Hepatocyte (in vitro differentiated cells): ENCODE measurements at regions not wholly inside any gene's neighbourhood (a gene's known extent, or its start where the extent isn't known, plus 50 kb on each side); places are given as distances from the start of the nearest gene placed in this dataset.

Experiments
- DNase-seq: peaks from one replicate; pipeline ENCODE4 v3.0.0-alpha.2; 2016; ENCODE audit warnings: low spot score
- H2AFZ ChIP-seq: fragments of 200-600 bp; sonication (generic); 2 replicates; pipeline ENCODE4 v1.6.0; 2016; ENCODE audit warnings: antibody characterized with exemption, mild to moderate bottlenecking
- H3K27ac ChIP-seq: fragments of 200-600 bp; sonication (generic); 2 replicates; pipeline ENCODE4 v1.5.1; 2016; ENCODE audit warnings: mild to moderate bottlenecking
- H3K27me3 ChIP-seq: fragments of 200-600 bp; sonication (generic); 2 replicates; pipeline ENCODE4 v1.6.1; 2016
- H3K36me3 ChIP-seq: fragments of 200-600 bp; sonication (generic); replicated peaks from 2 replicates; pipeline ENCODE4 v1.5.1; 2016; ENCODE audit warnings: low read depth; ENCODE audit not compliant: insufficient read depth
- H3K4me1 ChIP-seq: fragments of 200-600 bp; sonication (generic); 2 replicates; pipeline ENCODE4 v1.5.1; 2016; ENCODE audit warnings: mild to moderate bottlenecking, moderate library complexity; ENCODE audit not compliant: insufficient read depth
- H3K4me2 ChIP-seq: fragments of 200-600 bp; sonication (generic); 2 replicates; pipeline ENCODE4 v1.6.0; 2016
- H3K4me3 ChIP-seq: fragments of 200-600 bp; sonication (generic); 2 replicates; pipeline ENCODE4 v1.5.1; 2016; ENCODE audit warnings: mild to moderate bottlenecking
- H3K79me2 ChIP-seq: fragments of 200-600 bp; sonication (generic); 2 replicates; pipeline ENCODE4 v1.6.0; 2017; ENCODE audit warnings: mild to moderate bottlenecking
- H3K9me2 ChIP-seq: fragments of 200-600 bp; sonication (generic); replicated peaks from 2 replicates; pipeline ENCODE4 v1.6.0; 2017; ENCODE audit warnings: mild to moderate bottlenecking; ENCODE audit not compliant: insufficient read depth
- H3K9me3 ChIP-seq: fragments of 200-600 bp; sonication (generic); 2 replicates; pipeline ENCODE4 v1.5.1; 2016; ENCODE audit warnings: low read depth, mild to moderate bottlenecking
- H4K20me1 ChIP-seq: fragments of 200-600 bp; sonication (generic); 2 replicates; pipeline ENCODE4 v1.6.0; 2016; ENCODE audit warnings: mild to moderate bottlenecking; ENCODE audit not compliant: insufficient read depth, poor library complexity, severe bottlenecking
- EZH2 ChIP-seq: fragments of 200-600 bp; sonication (generic); IDR thresholded peaks from 2 replicates; pipeline ENCODE4 v1.6.1; 2016; ENCODE audit warnings: antibody characterized with exemption, mild to moderate bottlenecking, borderline replicate concordance
- EZH2phosphoT487 ChIP-seq: fragments of 200-600 bp; sonication (generic); IDR thresholded peaks from one replicate; pipeline ENCODE4 v1.6.1; 2018; ENCODE audit warnings: antibody characterized with exemption, mild to moderate bottlenecking, low read depth, moderate library complexity; ENCODE audit not compliant: unreplicated experiment, severe bottlenecking
- WGBS: methylation state at CpG from one replicate; pipeline ENCODE4 v1.1.6; 2016; ENCODE audit warnings: low lambda C conversion rate; ENCODE audit errors: missing lambda C conversion rate; 5-methylcytosine and 5-hydroxymethylcytosine counted together
- TF ChIP-seq, protein P1 (sequence below): fragments of 200-600 bp; sonication (generic); IDR thresholded peaks from 2 replicates; pipeline ENCODE4 v1.5.1; 2016; ENCODE audit warnings: antibody characterized with exemption, mild to moderate bottlenecking; ENCODE audit not compliant: poor library complexity

DNA sequence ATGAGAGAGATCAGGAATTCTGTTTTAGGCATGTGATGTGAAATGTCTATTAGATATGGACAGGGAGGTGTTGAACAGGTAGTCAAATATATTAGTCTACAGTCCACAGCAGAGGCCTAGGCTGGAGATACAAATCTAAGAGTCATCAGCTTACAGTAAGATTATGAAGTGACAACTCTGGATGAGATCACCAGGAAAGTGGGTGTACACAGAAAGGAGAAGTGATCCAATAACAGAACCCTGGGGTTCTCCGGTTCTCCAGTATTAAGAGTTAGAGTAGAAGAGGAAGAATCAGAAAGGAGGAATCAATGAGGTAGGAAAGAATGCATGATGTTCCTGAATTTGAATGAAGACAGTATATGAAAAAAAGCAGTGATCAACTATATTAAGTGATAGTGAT, 362.3 kb downstream of the FIGN start:
- Histone ChIP-seq H3K36me3 (no peaks in the 10 kb centered on the region), H3K79me2 (no peaks in the 10 kb centered on the region), H3K9me3 (no peaks in the 10 kb centered on the region), H4K20me1 (no peaks in the 10 kb centered on the region), H3K9me2 (no peaks in the 10 kb centered on the region), H3K27me3 (no peaks in the 10 kb centered on the region), H3K4me2 (no peak overlapping the region), H3K4me1 (peaks cover 9% of the 10 kb centered on the region), H3K4me3 (no peak overlapping the region), H2AFZ (no peak overlapping the region), H3K27ac (no peak overlapping the region)
- no peak for DNase-seq
- no peak for TF ChIP-seq EZH2phosphoT487
- TF ChIP-seq, protein P1, sequence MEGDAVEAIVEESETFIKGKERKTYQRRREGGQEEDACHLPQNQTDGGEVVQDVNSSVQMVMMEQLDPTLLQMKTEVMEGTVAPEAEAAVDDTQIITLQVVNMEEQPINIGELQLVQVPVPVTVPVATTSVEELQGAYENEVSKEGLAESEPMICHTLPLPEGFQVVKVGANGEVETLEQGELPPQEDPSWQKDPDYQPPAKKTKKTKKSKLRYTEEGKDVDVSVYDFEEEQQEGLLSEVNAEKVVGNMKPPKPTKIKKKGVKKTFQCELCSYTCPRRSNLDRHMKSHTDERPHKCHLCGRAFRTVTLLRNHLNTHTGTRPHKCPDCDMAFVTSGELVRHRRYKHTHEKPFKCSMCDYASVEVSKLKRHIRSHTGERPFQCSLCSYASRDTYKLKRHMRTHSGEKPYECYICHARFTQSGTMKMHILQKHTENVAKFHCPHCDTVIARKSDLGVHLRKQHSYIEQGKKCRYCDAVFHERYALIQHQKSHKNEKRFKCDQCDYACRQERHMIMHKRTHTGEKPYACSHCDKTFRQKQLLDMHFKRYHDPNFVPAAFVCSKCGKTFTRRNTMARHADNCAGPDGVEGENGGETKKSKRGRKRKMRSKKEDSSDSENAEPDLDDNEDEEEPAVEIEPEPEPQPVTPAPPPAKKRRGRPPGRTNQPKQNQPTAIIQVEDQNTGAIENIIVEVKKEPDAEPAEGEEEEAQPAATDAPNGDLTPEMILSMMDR = no peak
- TF ChIP-seq EZH2 = no peak
- WGBS = 96% methylated on average over 1 of the region's 1 CpG

- no peak overlapping the region for H3K4me3 ChIP-seq
- no peaks in the 10 kb centered on the region for H3K9me2 ChIP-seq
- TF ChIP-seq EZH2 (no peak), EZH2phosphoT487 (no peak)
- TF ChIP-seq, protein P1 = no peak
- no peak overlapping the region for H2AFZ ChIP-seq
- H3K27me3 ChIP-seq = no peaks in the 10 kb centered on the region
- no peak overlapping the region for H3K4me2 ChIP-seq
- no peaks in the 10 kb centered on the region for H4K20me1 ChIP-seq
- no peaks in the 10 kb centered on the region for H3K9me3 ChIP-seq
- H3K36me3 ChIP-seq = no peaks in the 10 kb centered on the region
- H3K4me1 ChIP-seq = peaks cover 14% of the 10 kb centered on the region
- no peak overlapping the region for H3K27ac ChIP-seq
- no peak for DNase-seq
- H3K79me2 ChIP-seq = no peaks in the 10 kb centered on the region
- WGBS = 96% methylated on average over 4 of the region's 4 CpGs
These were observed 365.5 kb downstream of the FIGN start for GRCh38 chr2:163370169-163370886.

- no peaks in the 10 kb centered on the region for H3K9me2 ChIP-seq
- no peaks in the 10 kb centered on the region for H3K36me3 ChIP-seq
- 59% methylated on average over 1 of the region's 1 CpG for WGBS
- TF ChIP-seq EZH2 (no peak), EZH2phosphoT487 (no peak)
- TF ChIP-seq, protein P1 = no peak
- no peaks in the 10 kb centered on the region for H3K79me2 ChIP-seq
- H3K27me3 ChIP-seq = no peaks in the 10 kb centered on the region
- no peak for DNase-seq
- H3K4me2 ChIP-seq = no peak overlapping the region
- no peak overlapping the region for H3K27ac ChIP-seq
- no peak overlapping the region for H2AFZ ChIP-seq
- H3K4me3 ChIP-seq = no peak overlapping the region
- H4K20me1 ChIP-seq = no peaks in the 10 kb centered on the region
- no peaks in the 10 kb centered on the region for H3K9me3 ChIP-seq
- peaks cover 14% of the 10 kb centered on the region for H3K4me1 ChIP-seq
These were observed 366.7 kb downstream of the FIGN start for GRCh38 chr2:163369111-163369510.
